Mucosa of stomach (tissue), 1 donor: ENCODE measurements at regions not wholly inside any gene's neighbourhood (a gene's known extent, or its start where the extent isn't known, plus 50 kb on each side); places are given as distances from the start of the nearest gene placed in this dataset.

Experiments
- H3K27me3 ChIP-seq: one replicate; pipeline ENCODE4 v1.7.0; 2013; ENCODE audit warnings: mild to moderate bottlenecking, low read length; ENCODE audit not compliant: control insufficient read depth, insufficient read depth
- H3K36me3 ChIP-seq: one replicate; pipeline ENCODE4 v1.7.0; 2013; ENCODE audit warnings: low read length; ENCODE audit not compliant: control insufficient read depth, insufficient read depth
- H3K4me1 ChIP-seq: one replicate; pipeline ENCODE4 v1.7.0; 2013; ENCODE audit warnings: mild to moderate bottlenecking, low read length; ENCODE audit not compliant: control insufficient read depth, insufficient read depth
- H3K4me3 ChIP-seq: one replicate; pipeline ENCODE4 v1.7.0; 2013; ENCODE audit warnings: low read length
- H3K9ac ChIP-seq: one replicate; pipeline ENCODE4 v1.7.0; 2013; ENCODE audit warnings: mild to moderate bottlenecking, low read length, moderate library complexity
- H3K9me3 ChIP-seq: one replicate; pipeline ENCODE4 v1.7.0; 2013; ENCODE audit warnings: mild to moderate bottlenecking, low read length, moderate library complexity; ENCODE audit not compliant: control insufficient read depth
- donor health status: Pancreatic carcinoma.

DNA sequence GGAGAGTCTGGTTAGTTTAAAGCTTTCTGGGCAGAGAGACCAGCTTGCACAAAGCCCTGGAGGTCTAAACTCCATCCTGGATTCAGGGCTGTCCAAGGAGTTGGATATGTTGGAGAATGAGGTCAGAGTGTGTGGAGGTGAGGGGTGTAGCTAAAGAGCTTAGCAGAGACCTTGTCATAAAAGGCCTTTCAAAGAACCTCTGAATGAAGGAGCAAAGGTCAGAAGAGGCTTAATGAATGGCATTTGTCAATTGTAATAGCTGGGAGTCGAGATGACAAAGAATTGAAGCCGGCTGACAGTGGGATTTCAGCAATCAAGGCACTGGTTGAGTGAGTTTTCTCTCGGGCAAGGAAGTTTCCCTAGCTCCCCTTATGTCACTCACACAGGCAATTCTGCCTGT, 202.6 kb downstream of the PDCD6IP start:
- Histone ChIP-seq H3K36me3 (no peaks in the 10 kb centered on the region), H3K9ac (no peak overlapping the region), H3K4me3 (no peak overlapping the region), H3K9me3 (no peaks in the 10 kb centered on the region), H3K27me3 (no peaks in the 10 kb centered on the region), H3K4me1 (no peaks in the 10 kb centered on the region)

DNA sequence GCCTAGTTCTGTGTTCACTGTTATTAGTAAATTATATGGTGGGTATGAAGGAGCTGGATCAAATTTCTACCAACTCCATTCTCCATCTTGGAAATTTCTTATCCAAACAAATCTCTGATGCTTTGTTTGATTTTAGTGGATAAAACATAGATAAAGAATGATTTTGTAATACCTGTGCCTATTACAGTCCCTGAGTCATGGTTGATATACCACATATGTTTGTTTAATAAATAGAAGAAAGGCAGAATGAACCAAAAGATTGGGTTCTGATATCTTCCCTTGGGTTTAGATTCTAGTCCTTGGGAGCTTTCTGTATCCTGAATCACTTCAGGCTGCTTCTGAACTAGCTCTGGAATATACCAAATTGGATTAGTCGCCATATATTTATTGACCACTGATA, 203.6 kb downstream of the PDCD6IP start:
- no peak overlapping the region for H3K9ac ChIP-seq
- no peaks in the 10 kb centered on the region for H3K27me3 ChIP-seq
- no peaks in the 10 kb centered on the region for H3K4me1 ChIP-seq
- H3K4me3 ChIP-seq: no peak overlapping the region
- H3K9me3 ChIP-seq: no peaks in the 10 kb centered on the region
- H3K36me3 ChIP-seq: no peaks in the 10 kb centered on the region

DNA sequence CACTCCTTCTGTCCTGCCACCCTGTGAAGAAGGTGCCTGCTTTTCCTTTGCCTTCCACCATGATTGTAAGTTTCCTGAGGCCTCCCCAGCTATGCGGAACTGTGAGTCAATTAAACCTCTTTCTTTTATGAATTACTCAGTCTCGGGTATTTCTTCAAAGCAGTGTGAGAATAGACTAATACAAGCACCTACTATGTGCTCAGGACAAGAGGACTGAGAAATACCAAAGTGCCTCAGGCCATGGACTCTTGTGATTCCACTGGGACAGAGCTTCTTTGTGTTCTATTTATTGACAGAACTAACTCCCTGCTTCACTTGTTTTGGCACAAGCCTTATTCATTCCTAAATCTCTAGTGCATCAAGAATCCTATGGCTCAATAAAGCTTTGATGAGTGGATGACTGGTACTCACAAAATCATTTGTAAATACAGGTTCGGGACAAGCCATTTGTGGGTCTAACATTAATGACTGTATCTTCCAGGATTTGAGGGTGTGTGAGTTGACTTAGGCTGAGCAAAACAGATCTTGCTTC, 204.2 kb downstream of the PDCD6IP start:
- Histone ChIP-seq H3K27me3 (peaks cover 3% of the 10 kb centered on the region), H3K9me3 (no peaks in the 10 kb centered on the region), H3K36me3 (no peaks in the 10 kb centered on the region), H3K9ac (no peak overlapping the region), H3K4me3 (no peak overlapping the region), H3K4me1 (no peaks in the 10 kb centered on the region)

DNA sequence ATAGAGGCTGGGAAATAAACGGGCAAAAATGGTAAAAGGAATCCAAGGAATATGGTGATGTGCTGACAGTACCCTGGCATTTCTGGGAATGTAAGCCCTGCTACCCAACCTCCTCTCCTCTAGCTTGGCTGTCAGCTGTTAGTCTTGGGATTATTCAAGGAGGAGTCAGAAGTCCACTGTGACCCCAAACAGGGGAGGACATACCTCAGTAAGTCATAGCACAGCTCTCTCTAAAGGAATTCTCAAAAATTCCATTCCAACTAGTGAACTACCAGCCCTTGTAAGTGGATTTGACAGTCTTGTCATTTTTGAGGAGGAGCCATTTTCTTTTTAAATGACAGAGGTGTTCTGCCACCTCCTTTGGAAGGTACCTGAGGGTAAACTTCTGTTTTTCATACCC, 207.5 kb downstream of the PDCD6IP start:
- Histone ChIP-seq H3K36me3 (no peaks in the 10 kb centered on the region), H3K27me3 (peaks cover 3% of the 10 kb centered on the region), H3K4me1 (no peaks in the 10 kb centered on the region), H3K9me3 (no peaks in the 10 kb centered on the region), H3K9ac (no peak overlapping the region), H3K4me3 (no peak overlapping the region)

DNA sequence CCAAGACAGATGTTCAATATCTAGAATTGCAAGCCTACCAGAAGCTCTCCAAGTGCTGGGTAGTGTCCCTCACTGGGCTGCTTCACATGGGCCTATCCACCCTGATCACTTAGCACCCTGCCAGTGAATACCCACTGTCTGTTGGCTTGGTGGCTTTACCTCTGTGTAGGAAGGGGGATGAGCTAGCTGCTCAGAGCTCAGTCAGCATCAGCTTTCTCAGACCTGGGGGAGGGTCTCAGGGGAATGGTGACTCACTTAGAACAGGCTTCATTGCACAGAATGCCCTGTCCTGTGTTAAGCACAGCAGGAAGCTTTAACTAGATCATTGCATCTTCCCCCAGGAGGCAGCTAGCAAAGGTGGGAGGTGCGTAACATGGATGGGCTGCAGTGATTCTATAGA, 209.8 kb downstream of the PDCD6IP start:
- peaks cover 17% of the 10 kb centered on the region for H3K4me1 ChIP-seq
- H3K27me3 ChIP-seq: peaks cover 3% of the 10 kb centered on the region
- H3K9ac ChIP-seq: no peak overlapping the region
- H3K9me3 ChIP-seq: no peaks in the 10 kb centered on the region
- no peaks in the 10 kb centered on the region for H3K36me3 ChIP-seq
- H3K4me3 ChIP-seq: no peak overlapping the region

DNA sequence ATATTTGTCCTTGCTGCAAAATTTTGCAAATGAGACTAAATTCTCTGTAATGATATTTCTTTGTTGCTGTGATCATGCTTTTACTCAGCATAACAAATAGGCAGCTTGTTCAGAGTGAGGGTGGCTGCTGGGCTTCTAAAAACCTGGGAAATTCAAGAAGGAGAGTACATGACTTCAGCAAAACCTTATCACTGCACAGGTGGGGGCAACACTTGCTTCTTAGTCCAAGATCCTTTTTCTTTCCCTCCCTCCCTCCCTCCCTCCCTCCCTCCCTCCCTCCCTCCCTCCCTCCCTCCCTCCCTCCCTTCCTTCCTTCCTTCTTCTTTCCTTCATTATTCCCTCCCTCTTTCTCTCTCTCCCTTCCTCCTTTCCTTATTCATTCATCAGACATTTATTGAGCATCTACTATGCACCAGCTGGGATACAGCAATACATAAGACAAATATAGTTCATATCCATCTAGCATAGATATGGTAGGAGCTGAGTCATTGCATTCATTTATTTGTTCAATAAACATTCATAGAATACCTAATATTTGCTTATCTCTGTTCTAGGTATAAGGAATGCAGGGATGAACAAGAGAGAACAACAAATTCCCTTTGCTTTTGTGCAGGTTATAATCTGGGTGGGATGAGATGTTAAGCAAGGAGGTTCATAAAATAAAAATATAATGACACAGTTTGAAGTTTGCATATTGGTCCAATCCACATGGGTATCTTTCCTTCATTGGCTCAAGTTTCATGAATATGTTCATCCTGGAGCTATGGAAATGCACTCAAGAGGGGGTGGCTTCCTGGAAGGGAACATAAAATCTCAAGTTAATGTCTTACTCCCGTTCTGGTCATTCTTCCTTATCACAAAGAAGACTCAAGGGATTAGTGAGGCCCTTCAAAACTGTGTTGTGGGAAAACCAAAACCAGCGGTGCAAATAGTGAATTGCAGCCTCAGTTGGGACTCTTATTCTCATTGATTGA, 210.7 kb downstream of the PDCD6IP start:
- no peaks in the 10 kb centered on the region for H3K9me3 ChIP-seq
- peaks cover 3% of the 10 kb centered on the region for H3K27me3 ChIP-seq

DNA sequence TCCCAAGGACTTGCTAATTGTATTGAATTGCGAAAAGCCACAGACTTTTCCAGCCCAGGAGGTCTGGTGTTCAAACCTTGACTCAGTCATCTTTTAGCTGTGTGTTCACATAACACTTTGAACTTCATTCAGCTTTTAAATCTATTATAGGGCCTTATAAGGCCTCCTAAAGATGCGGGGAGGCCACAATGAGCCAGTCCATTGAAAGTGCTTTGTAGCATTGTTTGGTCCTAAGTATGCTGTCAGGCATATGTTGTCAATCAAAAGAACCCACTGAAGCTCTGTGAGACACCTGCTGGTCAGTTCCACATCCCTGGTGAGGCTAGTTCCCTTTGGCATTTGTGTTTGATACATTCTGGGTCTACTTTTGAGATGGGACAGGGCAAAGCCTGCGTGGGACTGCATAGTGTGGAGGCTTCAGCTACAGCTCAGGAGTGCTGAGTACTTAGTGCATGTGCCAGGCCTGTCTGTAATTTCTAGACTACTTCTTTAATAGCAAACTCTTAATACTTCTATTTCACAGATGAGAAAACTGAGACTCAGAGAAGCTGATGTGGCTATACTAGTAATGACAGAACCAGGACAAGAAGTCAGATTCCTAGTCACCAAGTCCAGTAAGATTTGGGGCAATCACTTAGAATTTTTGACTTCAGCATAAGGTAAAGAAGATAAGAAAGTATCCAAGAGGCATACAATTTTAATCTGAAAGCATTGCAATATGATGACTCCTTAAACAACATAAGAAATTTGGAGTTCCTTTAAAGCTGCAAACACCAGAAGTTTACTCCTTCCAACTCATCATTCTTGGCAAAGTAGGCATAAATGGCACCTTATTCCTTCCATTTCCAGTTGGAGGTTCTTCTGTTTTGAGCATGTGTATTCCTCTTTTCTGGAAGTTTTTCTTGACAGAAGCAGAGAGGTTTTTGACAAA, 213.0 kb downstream of the PDCD6IP start:
- Histone ChIP-seq H3K27me3 (peaks cover 3% of the 10 kb centered on the region), H3K36me3 (no peaks in the 10 kb centered on the region), H3K4me1 (peaks cover 17% of the 10 kb centered on the region), H3K9ac (no peak overlapping the region), H3K9me3 (no peaks in the 10 kb centered on the region), H3K4me3 (no peak overlapping the region)

More for the DNA sequence above, 210.7 kb downstream of the PDCD6IP start:
- H3K4me3 ChIP-seq: no peak overlapping the region
- no peak overlapping the region for H3K9ac ChIP-seq
- H3K4me1 ChIP-seq: peaks cover 17% of the 10 kb centered on the region
- H3K36me3 ChIP-seq: no peaks in the 10 kb centered on the region

DNA sequence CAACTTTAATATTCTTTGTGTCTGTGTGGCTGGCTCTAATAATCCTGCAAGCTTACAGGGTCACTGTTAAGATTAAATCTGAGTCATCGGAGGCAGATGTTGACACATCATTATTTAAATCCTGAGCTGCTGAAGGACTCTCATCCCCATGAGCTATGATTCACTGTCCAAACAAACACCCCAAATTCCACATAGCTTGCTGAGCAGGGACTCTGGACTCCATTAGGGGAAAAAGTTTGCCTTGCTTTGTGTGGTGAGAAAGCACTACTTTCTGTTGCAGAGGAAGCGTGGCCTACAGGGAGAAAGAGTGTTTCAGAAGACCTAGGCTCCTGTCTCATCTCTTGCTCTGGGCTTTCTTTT, 213.7 kb downstream of the PDCD6IP start:
- peaks cover 3% of the 10 kb centered on the region for H3K27me3 ChIP-seq
- no peak overlapping the region for H3K9ac ChIP-seq
- H3K9me3 ChIP-seq: no peaks in the 10 kb centered on the region

DNA sequence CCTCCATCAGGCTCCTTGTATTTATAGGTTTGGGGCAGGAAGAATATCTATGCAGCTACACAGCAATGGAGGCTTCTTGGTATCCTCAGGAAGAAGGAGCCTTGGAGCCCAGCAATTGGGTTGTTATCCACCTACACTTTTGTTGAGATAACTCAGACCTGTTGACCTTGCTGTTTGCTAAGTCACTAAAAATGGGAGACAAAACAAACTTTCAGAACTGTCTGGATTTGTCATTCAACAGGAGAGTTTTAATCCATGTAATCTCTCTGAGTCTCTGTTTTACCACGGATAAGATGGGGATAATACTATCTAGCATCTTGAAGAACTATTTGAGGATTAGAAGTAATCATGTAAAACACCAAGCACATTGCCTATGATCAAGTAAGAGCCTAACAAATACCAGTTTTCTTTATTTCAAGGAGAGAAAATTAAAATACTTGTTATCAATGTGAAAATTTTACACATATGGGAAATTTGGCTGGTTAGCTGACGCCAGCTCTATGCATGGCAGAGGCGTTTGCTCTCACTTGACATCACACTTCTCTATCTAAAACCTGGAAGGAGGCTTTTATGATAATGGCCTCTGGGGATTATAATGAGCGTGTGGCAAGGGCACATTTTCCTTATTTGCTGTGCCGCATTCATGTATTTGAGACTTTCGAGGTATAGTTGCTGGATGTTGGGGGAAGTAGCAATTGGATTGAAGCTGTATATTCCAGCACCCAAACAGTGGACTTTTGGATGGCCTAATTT, 215.6 kb downstream of the PDCD6IP start:
- Histone ChIP-seq H3K9me3 (no peaks in the 10 kb centered on the region), H3K36me3 (no peaks in the 10 kb centered on the region), H3K9ac (no peak overlapping the region), H3K4me3 (no peak overlapping the region), H3K27me3 (no peaks in the 10 kb centered on the region), H3K4me1 (peaks cover 17% of the 10 kb centered on the region)

More for the DNA sequence above, 213.7 kb downstream of the PDCD6IP start:
- H3K4me3 ChIP-seq: no peak overlapping the region
- no peaks in the 10 kb centered on the region for H3K36me3 ChIP-seq
- peaks cover 17% of the 10 kb centered on the region for H3K4me1 ChIP-seq

DNA sequence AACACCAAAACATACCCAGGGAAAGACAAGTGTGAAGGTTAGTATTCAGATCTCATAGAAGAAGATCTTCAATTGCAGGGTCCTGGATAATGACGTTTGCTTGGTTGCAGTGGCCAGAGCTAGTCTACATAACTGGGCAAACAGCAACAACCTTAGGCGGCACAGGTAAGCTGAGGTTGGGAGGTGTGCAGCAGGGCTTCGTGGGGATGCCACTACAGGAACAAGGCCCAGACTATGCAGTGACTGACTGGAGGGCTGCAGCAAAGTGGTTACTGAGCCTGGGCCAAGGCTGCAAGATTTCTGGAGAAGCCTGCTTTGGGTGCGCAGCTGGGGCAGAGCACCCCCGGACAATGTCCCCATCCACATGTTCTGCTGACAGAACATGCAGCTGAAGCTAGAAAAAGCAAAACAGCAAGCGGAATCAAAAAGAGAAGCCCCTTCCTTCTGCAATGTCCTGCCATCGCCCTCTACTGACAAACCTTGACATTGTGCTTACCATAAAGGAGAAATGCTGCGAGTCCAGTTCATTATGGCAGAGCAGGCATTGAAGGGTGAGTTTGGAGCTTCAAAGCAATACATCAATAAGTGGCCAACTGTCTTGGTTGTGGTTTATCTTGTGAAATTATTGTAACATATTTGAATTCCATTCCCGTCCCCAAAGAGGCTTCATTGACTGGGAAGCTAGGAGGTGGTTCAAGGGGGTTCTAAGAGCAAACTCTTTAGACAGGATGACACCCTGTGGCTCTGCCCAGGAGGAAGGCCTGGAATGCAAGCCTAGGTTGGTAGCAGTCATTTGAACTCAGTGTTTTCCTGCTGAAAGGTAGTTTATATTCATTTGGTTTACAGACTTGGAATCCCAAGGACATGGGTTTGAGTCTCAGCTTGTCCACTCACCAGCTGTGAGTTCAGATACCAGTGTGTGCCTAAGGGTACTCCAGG, 217.0 kb downstream of the PDCD6IP start:
- Histone ChIP-seq H3K4me3 (no peak overlapping the region), H3K9ac (no peak overlapping the region)

More for the DNA sequence above, 217.0 kb downstream of the PDCD6IP start:
- Histone ChIP-seq H3K4me1 (peaks cover 17% of the 10 kb centered on the region), H3K36me3 (no peaks in the 10 kb centered on the region), H3K27me3 (no peaks in the 10 kb centered on the region), H3K9me3 (no peaks in the 10 kb centered on the region)
